Posterior cingulate gyrus (tissue), 11 donors: ENCODE measurements at regions not wholly inside any gene's neighbourhood (a gene's known extent, or its start where the extent isn't known, plus 50 kb on each side); places are given as distances from the start of the nearest gene placed in this dataset.
A peak's percentile ranks its signal among the peaks of the same experiment; 100 is the strongest.

Source experiments
- DNase-seq, 10 donors: peaks; one replicate each; pipeline versions ENCODE4 v3.0.0 to v3.0.0-alpha.2; 2020 to 2021; ENCODE audit warnings: mixed read lengths in 3 of 10
- intact Hi-C: fragments of 100-400 bp; cut with DNase I; formaldehyde crosslinking; loops from one replicate; pipeline ENCODE4 v1.15.1; 2023

- intact Hi-C loops: no loop called here
- DNase-seq: no peak
These were observed 203.1 kb downstream of the RAB38 start for GRCh38 chr11:87972133-87972532.

GRCh38 chr11:87971354-87971753 is 203.9 kb downstream of the RAB38 start:
- DNase-seq: no peak
- intact Hi-C loops: no loop called here

- DNase-seq: no peak
- intact Hi-C loops: no loop called here
These were observed 204.5 kb downstream of the RAB38 start for GRCh38 chr11:87970762-87971161.

GRCh38 chr11:87967459-87967858 is 207.8 kb downstream of the RAB38 start:
- intact Hi-C loops: no loop called here
- no peak for DNase-seq

GRCh38 chr11:87966694-87967093 is 208.5 kb downstream of the RAB38 start:
- DNase-seq: no peak
- intact Hi-C loops: no loop called here

GRCh38 chr11:87966216-87966615 is 209.0 kb downstream of the RAB38 start:
- intact Hi-C loops: no loop called here
- no peak for DNase-seq

GRCh38 chr11:87961606-87962005 is 213.6 kb downstream of the RAB38 start:
- DNase-seq: no peak

GRCh38 chr11:87957961-87958360 is 217.3 kb downstream of the RAB38 start:
- DNase-seq: no peak
- intact Hi-C loops: no loop called here

More at GRCh38 chr11:87961606-87962005, 213.6 kb downstream of the RAB38 start:
- intact Hi-C loops: no loop called here

GRCh38 chr11:87954476-87954875 is 220.8 kb downstream of the RAB38 start:
- DNase-seq: no peak
- intact Hi-C loops: no loop called here

- DNase-seq: no peak
- intact Hi-C loops: no loop called here
These were observed 232.5 kb downstream of the RAB38 start for GRCh38 chr11:87942786-87943185.

GRCh38 chr11:87934182-87934581 is 241.1 kb downstream of the RAB38 start:
- intact Hi-C loops: no loop called here
- no peak for DNase-seq

- peak in 1 of 10 donors; percentile 26 for DNase-seq
- intact Hi-C loops: no loop called here
These were observed 248.8 kb downstream of the RAB38 start for GRCh38 chr11:87926250-87926970.

GRCh38 chr11:87924125-87924524 is 251.1 kb downstream of the RAB38 start:
- DNase-seq: no peak
- intact Hi-C loops: no loop called here

- intact Hi-C loops: no loop called here
- DNase-seq: no peak
These were observed 258.1 kb downstream of the RAB38 start for GRCh38 chr11:87917111-87917510.

- intact Hi-C loops: no loop called here
- no peak for DNase-seq
These were observed 266.1 kb downstream of the RAB38 start for GRCh38 chr11:87909178-87909577.

- DNase-seq: no peak
- intact Hi-C loops: no loop called here
These were observed 267.2 kb downstream of the RAB38 start for GRCh38 chr11:87908086-87908485.

- no peak for DNase-seq
- intact Hi-C loops: no loop called here
These were observed 271.9 kb downstream of the RAB38 start for GRCh38 chr11:87903345-87903744.

- no peak for DNase-seq
- intact Hi-C loops: no loop called here
These were observed 273.9 kb downstream of the RAB38 start for GRCh38 chr11:87901341-87901740.

GRCh38 chr11:87897921-87898320 is 277.3 kb downstream of the RAB38 start:
- intact Hi-C loops: no loop called here
- DNase-seq: no peak

GRCh38 chr11:87897071-87897470 is 278.2 kb downstream of the RAB38 start:
- DNase-seq: no peak
- intact Hi-C loops: no loop called here

GRCh38 chr11:87894961-87895360 is 280.3 kb downstream of the RAB38 start:
- intact Hi-C loops: no loop called here
- no peak for DNase-seq

- no peak for DNase-seq
- intact Hi-C loops: no loop called here
These were observed 283.0 kb downstream of the RAB38 start for GRCh38 chr11:87892291-87892690.

GRCh38 chr11:87889126-87889525 is 286.1 kb downstream of the RAB38 start:
- intact Hi-C loops: no loop called here
- no peak for DNase-seq
